ENCODE measurements at regions not wholly inside any gene's neighbourhood (a gene's known extent, or its start where the extent isn't known, plus 50 kb on each side); places are given as distances from the start of the nearest gene placed in this dataset.

- TF ChIP-seq, protein P1, sequence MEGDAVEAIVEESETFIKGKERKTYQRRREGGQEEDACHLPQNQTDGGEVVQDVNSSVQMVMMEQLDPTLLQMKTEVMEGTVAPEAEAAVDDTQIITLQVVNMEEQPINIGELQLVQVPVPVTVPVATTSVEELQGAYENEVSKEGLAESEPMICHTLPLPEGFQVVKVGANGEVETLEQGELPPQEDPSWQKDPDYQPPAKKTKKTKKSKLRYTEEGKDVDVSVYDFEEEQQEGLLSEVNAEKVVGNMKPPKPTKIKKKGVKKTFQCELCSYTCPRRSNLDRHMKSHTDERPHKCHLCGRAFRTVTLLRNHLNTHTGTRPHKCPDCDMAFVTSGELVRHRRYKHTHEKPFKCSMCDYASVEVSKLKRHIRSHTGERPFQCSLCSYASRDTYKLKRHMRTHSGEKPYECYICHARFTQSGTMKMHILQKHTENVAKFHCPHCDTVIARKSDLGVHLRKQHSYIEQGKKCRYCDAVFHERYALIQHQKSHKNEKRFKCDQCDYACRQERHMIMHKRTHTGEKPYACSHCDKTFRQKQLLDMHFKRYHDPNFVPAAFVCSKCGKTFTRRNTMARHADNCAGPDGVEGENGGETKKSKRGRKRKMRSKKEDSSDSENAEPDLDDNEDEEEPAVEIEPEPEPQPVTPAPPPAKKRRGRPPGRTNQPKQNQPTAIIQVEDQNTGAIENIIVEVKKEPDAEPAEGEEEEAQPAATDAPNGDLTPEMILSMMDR (IDR thresholded peaks at IDR 0.05; ENCODE audit: low read depth, low read length): no peak
- DNase-seq (ENCODE audit: low read depth, low spot score): no peak
- in situ Hi-C loops (cut with HindIII; ENCODE audit: low sequenced_read_pairs): no loop called here
- no peak overlapping the region for H3K4me3 ChIP-seq (ENCODE audit: low read depth, low read length)
Measured at GRCh38 chr7:33700001-33700899, 205.1 kb upstream of the BMPER start.

DNA sequence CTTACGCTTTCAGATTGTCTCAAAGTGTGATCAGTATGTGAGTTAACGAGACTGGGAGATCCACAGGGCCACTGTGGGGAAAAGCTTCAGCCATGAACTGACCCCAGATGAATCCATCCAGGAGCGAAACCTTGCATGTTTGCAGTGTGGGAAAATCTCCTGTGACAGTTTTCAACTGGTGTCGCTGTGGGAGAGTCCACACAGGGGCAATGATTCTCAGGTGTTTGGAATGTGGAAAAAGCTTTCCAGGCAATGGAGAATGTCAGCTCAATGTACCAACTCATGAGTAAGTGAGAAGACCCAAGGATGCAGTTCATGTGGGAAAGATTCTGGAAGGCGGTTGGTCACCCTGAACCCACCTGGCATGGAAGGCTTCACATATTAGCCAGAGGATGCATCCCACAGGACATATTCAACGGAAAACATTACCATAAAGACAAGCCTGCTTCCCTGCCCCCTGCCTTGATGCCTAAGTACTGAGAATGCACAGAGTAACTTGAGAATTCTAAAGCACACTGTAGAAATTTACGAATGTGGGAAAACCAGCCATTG lies 204.1 kb upstream of the BMPER start:
- TF ChIP-seq, protein P1 (IDR thresholded peaks at IDR 0.05; ENCODE audit: low read depth, low read length): no peak
- in situ Hi-C loops (cut with HindIII; ENCODE audit: low sequenced_read_pairs): no loop called here
- no peak overlapping the region for H3K4me3 ChIP-seq (ENCODE audit: low read depth, low read length)
- no peak for DNase-seq (ENCODE audit: low read depth, low spot score)

- no peak for DNase-seq (ENCODE audit: low read depth, low spot score)
- TF ChIP-seq, protein P1 (IDR thresholded peaks at IDR 0.05; ENCODE audit: low read depth, low read length): no peak
- H3K4me3 ChIP-seq (ENCODE audit: low read depth, low read length): no peak overlapping the region
- in situ Hi-C loops (cut with HindIII; ENCODE audit: low sequenced_read_pairs): no loop called here
Measured at GRCh38 chr7:33701927-33702326, 203.4 kb upstream of the BMPER start.

GRCh38 chr7:33702514-33703054 lies 202.8 kb upstream of the BMPER start:
- TF ChIP-seq, protein P1 (IDR thresholded peaks at IDR 0.05; ENCODE audit: low read depth, low read length): no peak
- in situ Hi-C loops (cut with HindIII; ENCODE audit: low sequenced_read_pairs): no loop called here
- DNase-seq (ENCODE audit: low read depth, low spot score): no peak
- H3K4me3 ChIP-seq (ENCODE audit: low read depth, low read length): no peak overlapping the region

DNA sequence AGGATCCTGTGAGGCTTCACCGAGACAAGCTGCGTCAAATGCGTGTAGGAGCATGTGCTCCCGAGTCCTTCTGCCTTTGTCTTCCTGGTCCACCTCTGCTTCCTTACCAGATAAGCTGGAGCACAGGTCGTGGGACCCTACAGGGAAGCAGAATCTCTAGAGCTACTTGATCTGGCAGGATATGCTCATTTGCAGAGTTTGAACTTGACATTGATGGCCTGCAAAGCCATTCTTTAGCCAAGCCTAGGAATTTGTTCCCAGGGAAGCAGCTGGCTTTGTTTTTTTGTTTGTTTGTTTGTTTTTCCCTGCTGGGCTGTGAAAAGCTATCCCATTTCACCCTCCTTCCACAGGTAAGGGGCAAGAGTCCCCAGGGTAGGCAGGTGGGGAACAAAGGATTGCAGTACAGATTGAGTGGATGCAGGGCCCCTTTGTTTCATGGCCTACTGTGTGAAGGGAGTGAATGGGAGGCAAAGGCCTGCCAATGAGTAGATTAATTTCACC lies 200.0 kb upstream of the BMPER start:
- DNase-seq (ENCODE audit: low read depth, low spot score): no peak
- no peak overlapping the region for H3K4me3 ChIP-seq (ENCODE audit: low read depth, low read length)
- in situ Hi-C loops (cut with HindIII; ENCODE audit: low sequenced_read_pairs): no loop called here
- TF ChIP-seq, protein P1 (IDR thresholded peaks at IDR 0.05; ENCODE audit: low read depth, low read length): no peak

- H3K4me3 ChIP-seq (ENCODE audit: low read depth, low read length): no peak overlapping the region
- in situ Hi-C loops (cut with HindIII; ENCODE audit: low sequenced_read_pairs): no loop called here
- TF ChIP-seq, protein P1 (IDR thresholded peaks at IDR 0.05; ENCODE audit: low read depth, low read length): no peak
- DNase-seq (ENCODE audit: low read depth, low spot score): no peak
Measured at GRCh38 chr7:33706186-33706585, 199.2 kb upstream of the BMPER start.

Measured in astrocyte of the spinal cord (primary cell).